Spinal cord (tissue), 9 donors: ENCODE measurements at regions not wholly inside any gene's neighbourhood (a gene's known extent, or its start where the extent isn't known, plus 50 kb on each side); places are given as distances from the start of the nearest gene placed in this dataset.
"Not testable (repeated sequence)": the region's sequence is repeated elsewhere in the genome, so short reads cannot be mapped to it uniquely, and the experiment has no call there.

Source experiments
- DNase-seq, 6 donors: peaks; one replicate each; pipeline versions ENCODE4 v3.0.0 to v3.0.0-alpha.2; 2013 to 2015; ENCODE audit warnings: low spot score in 6 of 6, low read depth in 4 of 6
- H3K27ac ChIP-seq: one replicate; pipeline ENCODE4 v1.5.1; 2013; ENCODE audit warnings: low read depth, low read length, control low read depth
- H3K27me3 ChIP-seq: one replicate; pipeline ENCODE4 v1.6.1; 2013; ENCODE audit warnings: low read length; ENCODE audit not compliant: control insufficient read depth, insufficient read depth
- H3K36me3 ChIP-seq: one replicate; pipeline ENCODE4 v1.6.1; 2013; ENCODE audit warnings: low read length; ENCODE audit not compliant: control insufficient read depth, insufficient read depth
- H3K4me1 ChIP-seq: one replicate; pipeline ENCODE4 v1.6.1; 2013; ENCODE audit warnings: low read length; ENCODE audit not compliant: control insufficient read depth, insufficient read depth
- H3K4me3 ChIP-seq: one replicate; pipeline ENCODE4 v1.5.1; 2013; ENCODE audit warnings: low read depth, low read length, control low read depth
- H3K9me3 ChIP-seq: one replicate; pipeline ENCODE4 v1.6.1; 2013; ENCODE audit warnings: low read length; ENCODE audit not compliant: control insufficient read depth, insufficient read depth
- WGBS: methylation state at CpG from one replicate; pipeline ENCODE4 v1.1.5; 2013; ENCODE audit warnings: missing lambda C conversion rate; ENCODE audit not compliant: insufficient coverage; 5-methylcytosine and 5-hydroxymethylcytosine counted together
- donor health status: healthy.

GRCh38 chr13:67519356-67519755 is 289.2 kb upstream of the PCDH9 start:
- H3K27me3 ChIP-seq = no peaks in the 10 kb centered on the region
- no peaks in the 10 kb centered on the region for H3K36me3 ChIP-seq
- no peaks in the 10 kb centered on the region for H3K9me3 ChIP-seq
- no peak for DNase-seq
- H3K27ac ChIP-seq = no peak overlapping the region
- 86% methylated on average over 1 of the region's 1 CpG for WGBS
- H3K4me3 ChIP-seq = no peak overlapping the region
- H3K4me1 ChIP-seq = no peaks in the 10 kb centered on the region

GRCh38 chr13:67518785-67519184 is 288.6 kb upstream of the PCDH9 start:
- Histone ChIP-seq H3K27me3 (no peaks in the 10 kb centered on the region), H3K36me3 (no peaks in the 10 kb centered on the region), H3K4me3 (no peak overlapping the region), H3K4me1 (no peaks in the 10 kb centered on the region), H3K9me3 (no peaks in the 10 kb centered on the region), H3K27ac (no peak overlapping the region)
- DNase-seq = no peak
- WGBS = no CpG with 5 or more reads among the region's 1 CpG

- no peaks in the 10 kb centered on the region for H3K36me3 ChIP-seq
- no peaks in the 10 kb centered on the region for H3K4me1 ChIP-seq
- H3K27me3 ChIP-seq = no peaks in the 10 kb centered on the region
- H3K4me3 ChIP-seq = no peak overlapping the region
- WGBS = no CpG with 5 or more reads among the region's 1 CpG
- no peak for DNase-seq
- H3K27ac ChIP-seq = no peak overlapping the region
- H3K9me3 ChIP-seq = no peaks in the 10 kb centered on the region
Observed at GRCh38 chr13:67515895-67516294, 285.8 kb upstream of the PCDH9 start.

- no peaks in the 10 kb centered on the region for H3K9me3 ChIP-seq
- H3K27ac ChIP-seq = no peak overlapping the region
- WGBS = 92% methylated on average over 4 of the region's 5 CpGs
- no peaks in the 10 kb centered on the region for H3K4me1 ChIP-seq
- no peaks in the 10 kb centered on the region for H3K27me3 ChIP-seq
- no peaks in the 10 kb centered on the region for H3K36me3 ChIP-seq
- no peak overlapping the region for H3K4me3 ChIP-seq
- DNase-seq = no peak
Observed at GRCh38 chr13:67509018-67509417, 278.9 kb upstream of the PCDH9 start.

GRCh38 chr13:67508275-67508674 is 278.1 kb upstream of the PCDH9 start:
- H3K27me3 ChIP-seq, H3K36me3 ChIP-seq, H3K4me1 ChIP-seq, H3K27ac ChIP-seq, H3K9me3 ChIP-seq, DNase-seq, H3K4me3 ChIP-seq: not testable (repeated sequence)
- no CpG with 5 or more reads among the region's 1 CpG for WGBS

- no peak for DNase-seq
- H3K4me1 ChIP-seq = no peaks in the 10 kb centered on the region
- H3K27me3 ChIP-seq = no peaks in the 10 kb centered on the region
- no peaks in the 10 kb centered on the region for H3K9me3 ChIP-seq
- no peak overlapping the region for H3K27ac ChIP-seq
- no peaks in the 10 kb centered on the region for H3K36me3 ChIP-seq
- no peak overlapping the region for H3K4me3 ChIP-seq
Observed at GRCh38 chr13:67506407-67506806, 276.3 kb upstream of the PCDH9 start.

- DNase-seq = no peak
- no peaks in the 10 kb centered on the region for H3K9me3 ChIP-seq
- no peaks in the 10 kb centered on the region for H3K27me3 ChIP-seq
- no peaks in the 10 kb centered on the region for H3K36me3 ChIP-seq
- H3K4me3 ChIP-seq = no peak overlapping the region
- H3K4me1 ChIP-seq = no peaks in the 10 kb centered on the region
- no peak overlapping the region for H3K27ac ChIP-seq
Observed at GRCh38 chr13:67505376-67505775, 275.2 kb upstream of the PCDH9 start.

GRCh38 chr13:67498948-67499347 is 268.8 kb upstream of the PCDH9 start:
- no peaks in the 10 kb centered on the region for H3K36me3 ChIP-seq
- no CpG with 5 or more reads among the region's 3 CpGs for WGBS
- H3K4me3 ChIP-seq = no peak overlapping the region
- no peak overlapping the region for H3K27ac ChIP-seq
- no peaks in the 10 kb centered on the region for H3K9me3 ChIP-seq
- no peaks in the 10 kb centered on the region for H3K4me1 ChIP-seq
- no peak for DNase-seq
- no peaks in the 10 kb centered on the region for H3K27me3 ChIP-seq

GRCh38 chr13:67493835-67494234 is 263.7 kb upstream of the PCDH9 start:
- no CpG with 5 or more reads among the region's 1 CpG for WGBS
- DNase-seq = no peak
- no peaks in the 10 kb centered on the region for H3K4me1 ChIP-seq
- no peaks in the 10 kb centered on the region for H3K9me3 ChIP-seq
- H3K27me3 ChIP-seq = no peaks in the 10 kb centered on the region
- H3K36me3 ChIP-seq = no peaks in the 10 kb centered on the region
- no peak overlapping the region for H3K4me3 ChIP-seq
- no peak overlapping the region for H3K27ac ChIP-seq

GRCh38 chr13:67489016-67489415 is 258.9 kb upstream of the PCDH9 start:
- Histone ChIP-seq H3K27me3 (no peaks in the 10 kb centered on the region), H3K4me1 (no peaks in the 10 kb centered on the region), H3K9me3 (no peaks in the 10 kb centered on the region), H3K36me3 (no peaks in the 10 kb centered on the region), H3K4me3 (no peak overlapping the region), H3K27ac (no peak overlapping the region)
- WGBS = 29% methylated on average over 1 of the region's 2 CpGs
- DNase-seq = peak in 1 of 6 donors; percentile 69

GRCh38 chr13:67481445-67481844 is 251.3 kb upstream of the PCDH9 start:
- no peaks in the 10 kb centered on the region for H3K27me3 ChIP-seq
- no peaks in the 10 kb centered on the region for H3K9me3 ChIP-seq
- H3K4me3 ChIP-seq = no peak overlapping the region
- WGBS = no CpG with 5 or more reads among the region's 1 CpG
- H3K36me3 ChIP-seq = no peaks in the 10 kb centered on the region
- no peak for DNase-seq
- no peaks in the 10 kb centered on the region for H3K4me1 ChIP-seq
- no peak overlapping the region for H3K27ac ChIP-seq
